DND-41 (cell line): ENCODE measurements at regions not wholly inside any gene's neighbourhood (a gene's known extent, or its start where the extent isn't known, plus 50 kb on each side); places are given as distances from the start of the nearest gene placed in this dataset.

Experiments
- EZH2 ChIP-seq: IDR thresholded peaks from 3 replicates; pipeline ENCODE4 v1.6.1; 2012; ENCODE audit warnings: borderline replicate concordance, low read depth, mild to moderate bottlenecking, moderate library complexity, low read length, inconsistent platforms; ENCODE audit not compliant: severe bottlenecking
- TF ChIP-seq, protein P1 (sequence below): IDR thresholded peaks from 2 replicates; pipeline ENCODE4 v1.5.1; 2012; ENCODE audit warnings: borderline replicate concordance, low read length, moderate library complexity, mild to moderate bottlenecking; ENCODE audit not compliant: poor library complexity, severe bottlenecking; ENCODE audit errors: extremely low read depth

DNA sequence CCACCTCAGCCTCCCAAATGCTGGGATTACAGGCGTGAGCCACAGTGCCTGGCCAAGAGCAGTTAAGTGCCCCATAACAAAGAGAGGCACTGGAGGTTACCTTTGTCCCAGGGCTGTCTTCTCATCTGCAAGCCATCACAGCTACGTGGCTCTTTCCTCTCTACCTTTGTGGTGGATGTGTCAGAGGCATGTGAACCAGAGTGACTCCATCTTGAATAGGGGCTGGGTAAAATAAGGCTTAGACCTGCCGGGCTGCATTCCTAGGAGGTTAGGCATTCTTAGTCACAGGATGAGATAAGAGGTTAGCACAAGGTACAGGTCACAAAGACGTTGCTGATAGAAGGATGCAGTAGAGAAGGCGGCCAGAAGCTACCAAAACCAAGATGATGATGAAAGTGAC is 59.4 kb upstream of the POU2F1 start:
- TF ChIP-seq, protein P1, sequence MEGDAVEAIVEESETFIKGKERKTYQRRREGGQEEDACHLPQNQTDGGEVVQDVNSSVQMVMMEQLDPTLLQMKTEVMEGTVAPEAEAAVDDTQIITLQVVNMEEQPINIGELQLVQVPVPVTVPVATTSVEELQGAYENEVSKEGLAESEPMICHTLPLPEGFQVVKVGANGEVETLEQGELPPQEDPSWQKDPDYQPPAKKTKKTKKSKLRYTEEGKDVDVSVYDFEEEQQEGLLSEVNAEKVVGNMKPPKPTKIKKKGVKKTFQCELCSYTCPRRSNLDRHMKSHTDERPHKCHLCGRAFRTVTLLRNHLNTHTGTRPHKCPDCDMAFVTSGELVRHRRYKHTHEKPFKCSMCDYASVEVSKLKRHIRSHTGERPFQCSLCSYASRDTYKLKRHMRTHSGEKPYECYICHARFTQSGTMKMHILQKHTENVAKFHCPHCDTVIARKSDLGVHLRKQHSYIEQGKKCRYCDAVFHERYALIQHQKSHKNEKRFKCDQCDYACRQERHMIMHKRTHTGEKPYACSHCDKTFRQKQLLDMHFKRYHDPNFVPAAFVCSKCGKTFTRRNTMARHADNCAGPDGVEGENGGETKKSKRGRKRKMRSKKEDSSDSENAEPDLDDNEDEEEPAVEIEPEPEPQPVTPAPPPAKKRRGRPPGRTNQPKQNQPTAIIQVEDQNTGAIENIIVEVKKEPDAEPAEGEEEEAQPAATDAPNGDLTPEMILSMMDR, result no peak
- no peak for TF ChIP-seq EZH2
